Progenitor cell of endocrine pancreas (in vitro differentiated cells): ENCODE measurements at regions not wholly inside any gene's neighbourhood (a gene's known extent, or its start where the extent isn't known, plus 50 kb on each side); places are given as distances from the start of the nearest gene placed in this dataset.
"Not testable (repeated sequence)": the region's sequence is repeated elsewhere in the genome, so short reads cannot be mapped to it uniquely, and the experiment has no call there.

Experiments used
- DNase-seq: peaks from one replicate; pipeline ENCODE4 v3.0.0; 2021; ENCODE audit warnings: low spot score; ENCODE audit not compliant: unreplicated experiment
- H3K27ac Mint-ChIP-seq: 2 replicates; pipeline ENCODE4 v1.8.0; 2021; ENCODE audit warnings: mild to moderate bottlenecking, moderate library complexity, mixed read lengths
- H3K27me3 Mint-ChIP-seq: 2 replicates; pipeline ENCODE4 v1.8.0; 2021; ENCODE audit warnings: mixed read lengths
- H3K36me3 Mint-ChIP-seq: 2 replicates; pipeline ENCODE4 v1.8.0; 2022; ENCODE audit warnings: mixed read lengths; ENCODE audit not compliant: insufficient read depth
- H3K4me1 Mint-ChIP-seq: 2 replicates; pipeline ENCODE4 v1.8.0; 2021; ENCODE audit warnings: low read depth, mixed read lengths
- H3K4me3 Mint-ChIP-seq: 2 replicates; pipeline ENCODE4 v1.8.0; 2021; ENCODE audit warnings: low read depth, mild to moderate bottlenecking, moderate library complexity, mixed read lengths
- H3K9me3 Mint-ChIP-seq: 2 replicates; pipeline ENCODE4 v1.8.0; 2021; ENCODE audit warnings: low read depth, mixed read lengths
- CTCF ChIP-seq: fragments of 200-600 bp; sonication (generic); IDR thresholded peaks from one replicate; pipeline ENCODE4 v1.5.0; 2021; ENCODE audit warnings: antibody characterized with exemption, mild to moderate bottlenecking; ENCODE audit not compliant: unreplicated experiment

GRCh38 chr7:69246758-69247157 is 351.5 kb upstream of the AUTS2 start:
- Mint-ChIP-seq H3K36me3 (no peaks in the 10 kb centered on the region), H3K27ac (no peak overlapping the region), H3K4me1 (peaks cover 27% of the 10 kb centered on the region), H3K9me3 (peaks cover 3% of the 10 kb centered on the region), H3K4me3 (no peak overlapping the region), H3K27me3 (peaks cover 15% of the 10 kb centered on the region)
- no peak for TF ChIP-seq CTCF
- DNase-seq: no peak

- not testable (repeated sequence) for H3K4me3 Mint-ChIP-seq
- peak overlapping the region; percentile 89 for H3K27ac Mint-ChIP-seq
Measured at GRCh38 chr7:69248382-69248828, 349.9 kb upstream of the AUTS2 start.

GRCh38 chr7:69250958-69251357 is 347.3 kb upstream of the AUTS2 start:
- Mint-ChIP-seq H3K27me3 (peaks cover 18% of the 10 kb centered on the region), H3K4me3 (no peak overlapping the region), H3K9me3 (peaks cover 3% of the 10 kb centered on the region), H3K4me1 (peaks cover 19% of the 10 kb centered on the region), H3K27ac (no peak overlapping the region), H3K36me3 (no peaks in the 10 kb centered on the region)
- no peak for TF ChIP-seq CTCF
- DNase-seq: no peak

More at GRCh38 chr7:69248382-69248828, 349.9 kb upstream of the AUTS2 start:
- not testable (repeated sequence) for H3K9me3 Mint-ChIP-seq, H3K36me3 Mint-ChIP-seq
- peaks cover 12% of the 10 kb centered on the region for H3K27me3 Mint-ChIP-seq
- H3K4me1 Mint-ChIP-seq: peaks cover 27% of the 10 kb centered on the region
- DNase-seq: peak; percentile 18

- no peak for DNase-seq
- Mint-ChIP-seq H3K9me3 (peaks cover 3% of the 10 kb centered on the region), H3K4me1 (peaks cover 3% of the 10 kb centered on the region), H3K27ac (no peak overlapping the region), H3K36me3 (no peaks in the 10 kb centered on the region), H3K27me3 (peaks cover 19% of the 10 kb centered on the region), H3K4me3 (no peak overlapping the region)
- no peak for TF ChIP-seq CTCF
Measured at GRCh38 chr7:69254643-69255042, 343.6 kb upstream of the AUTS2 start.

- DNase-seq: no peak
- Mint-ChIP-seq H3K27ac (no peak overlapping the region), H3K36me3 (no peaks in the 10 kb centered on the region), H3K4me1 (no peaks in the 10 kb centered on the region), H3K9me3 (no peaks in the 10 kb centered on the region), H3K4me3 (no peak overlapping the region), H3K27me3 (peaks cover 24% of the 10 kb centered on the region)
- TF ChIP-seq CTCF: no peak
Measured at GRCh38 chr7:69256634-69257081, 341.6 kb upstream of the AUTS2 start.

GRCh38 chr7:69257592-69257991 is 340.7 kb upstream of the AUTS2 start:
- no peak for TF ChIP-seq CTCF
- DNase-seq: no peak
- Mint-ChIP-seq H3K4me1 (no peaks in the 10 kb centered on the region), H3K36me3 (no peaks in the 10 kb centered on the region), H3K4me3 (no peak overlapping the region), H3K9me3 (no peaks in the 10 kb centered on the region), H3K27me3 (peaks cover 24% of the 10 kb centered on the region), H3K27ac (no peak overlapping the region)
